H1 (cell line): ENCODE measurements at regions not wholly inside any gene's neighbourhood (a gene's known extent, or its start where the extent isn't known, plus 50 kb on each side); places are given as distances from the start of the nearest gene placed in this dataset.

Experiments used
- SAP30 ChIP-seq: fragments of 300-600 bp; sonication (generic); IDR thresholded peaks from 2 replicates; pipeline ENCODE4 v1.7.1; 2012; ENCODE audit warnings: low read length, moderate library complexity, mild to moderate bottlenecking, inconsistent platforms; ENCODE audit not compliant: insufficient read depth, insufficient replicate concordance

DNA sequence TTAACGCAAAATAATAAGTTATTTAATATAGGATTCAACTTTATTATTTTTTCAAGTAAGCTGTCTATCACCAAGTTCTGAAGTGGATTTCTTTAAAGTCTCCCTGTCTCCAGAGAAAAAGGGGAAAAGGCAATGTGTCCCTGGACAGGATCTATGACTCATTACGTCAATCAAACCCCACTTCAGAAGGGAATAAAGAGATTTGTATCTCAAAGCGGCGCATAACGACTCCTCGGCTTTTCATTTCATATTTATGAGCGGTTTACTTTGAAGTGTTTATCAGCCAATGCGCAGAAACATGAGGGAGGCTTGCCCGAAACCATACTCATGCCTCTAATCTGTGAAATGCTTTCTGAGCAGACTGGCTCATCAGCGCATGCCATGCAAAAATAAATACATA is 938.6 kb upstream of the WWC1 start (continued):
- no peak for TF ChIP-seq SAP30
